ENCODE measurements at regions not wholly inside any gene's neighbourhood (a gene's known extent, or its start where the extent isn't known, plus 50 kb on each side); places are given as distances from the start of the nearest gene placed in this dataset.

DNA sequence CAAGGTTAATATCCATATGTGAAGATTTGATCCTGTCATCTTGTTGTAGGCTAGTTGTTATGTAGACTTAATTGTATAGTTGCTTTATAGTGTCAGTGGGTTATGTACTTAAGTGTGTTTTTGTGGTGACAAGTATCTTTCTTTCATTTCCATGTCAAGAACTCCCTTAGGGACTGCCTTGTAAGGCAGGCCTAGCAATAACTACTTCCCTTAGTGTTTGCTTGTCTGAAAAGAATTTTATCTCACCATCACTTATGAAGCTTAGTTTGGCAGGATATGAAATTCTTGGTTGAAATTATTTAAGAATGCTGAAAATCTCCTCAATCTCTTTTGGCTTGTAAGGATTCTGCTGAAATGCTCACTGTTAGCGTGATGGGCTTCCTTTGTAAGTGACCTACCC lies 467.6 kb downstream of the CDH2 start:
- ChIA-PET POLR2A (no interaction called here), CTCF (no interaction called here)
- DNase-seq (ENCODE audit: extremely low spot score): no peak
- TF ChIP-seq, protein P1, sequence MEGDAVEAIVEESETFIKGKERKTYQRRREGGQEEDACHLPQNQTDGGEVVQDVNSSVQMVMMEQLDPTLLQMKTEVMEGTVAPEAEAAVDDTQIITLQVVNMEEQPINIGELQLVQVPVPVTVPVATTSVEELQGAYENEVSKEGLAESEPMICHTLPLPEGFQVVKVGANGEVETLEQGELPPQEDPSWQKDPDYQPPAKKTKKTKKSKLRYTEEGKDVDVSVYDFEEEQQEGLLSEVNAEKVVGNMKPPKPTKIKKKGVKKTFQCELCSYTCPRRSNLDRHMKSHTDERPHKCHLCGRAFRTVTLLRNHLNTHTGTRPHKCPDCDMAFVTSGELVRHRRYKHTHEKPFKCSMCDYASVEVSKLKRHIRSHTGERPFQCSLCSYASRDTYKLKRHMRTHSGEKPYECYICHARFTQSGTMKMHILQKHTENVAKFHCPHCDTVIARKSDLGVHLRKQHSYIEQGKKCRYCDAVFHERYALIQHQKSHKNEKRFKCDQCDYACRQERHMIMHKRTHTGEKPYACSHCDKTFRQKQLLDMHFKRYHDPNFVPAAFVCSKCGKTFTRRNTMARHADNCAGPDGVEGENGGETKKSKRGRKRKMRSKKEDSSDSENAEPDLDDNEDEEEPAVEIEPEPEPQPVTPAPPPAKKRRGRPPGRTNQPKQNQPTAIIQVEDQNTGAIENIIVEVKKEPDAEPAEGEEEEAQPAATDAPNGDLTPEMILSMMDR (IDR thresholded peaks at IDR 0.05; ENCODE audit: control extremely low read depth, extremely low read depth, low read depth, missing control alignments): no peak

DNA sequence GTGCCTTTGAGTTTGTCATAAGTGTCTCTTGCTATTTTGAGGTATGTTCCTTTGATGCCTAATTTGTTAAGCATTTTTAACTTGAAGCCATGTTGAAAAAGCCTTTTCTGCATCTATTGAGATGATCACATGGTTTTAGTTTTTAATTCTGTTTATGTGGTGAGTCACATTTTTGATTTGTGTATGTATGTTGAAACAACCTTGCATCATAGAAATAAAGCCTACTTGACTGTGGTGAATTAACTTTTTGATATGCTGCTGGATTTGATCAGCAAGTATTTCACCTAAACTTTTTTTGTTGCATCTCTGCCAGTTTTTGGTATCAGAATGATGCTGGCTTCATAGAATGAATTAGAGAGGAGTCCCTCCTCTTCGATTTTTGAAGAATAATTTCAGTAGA lies 469.7 kb downstream of the CDH2 start:
- CTCF ChIA-PET: no interaction called here
- TF ChIP-seq, protein P1 (IDR thresholded peaks at IDR 0.05; ENCODE audit: control extremely low read depth, extremely low read depth, low read depth, missing control alignments): no peak
- DNase-seq (ENCODE audit: extremely low spot score): no peak
- POLR2A ChIA-PET: no interaction called here

DNA sequence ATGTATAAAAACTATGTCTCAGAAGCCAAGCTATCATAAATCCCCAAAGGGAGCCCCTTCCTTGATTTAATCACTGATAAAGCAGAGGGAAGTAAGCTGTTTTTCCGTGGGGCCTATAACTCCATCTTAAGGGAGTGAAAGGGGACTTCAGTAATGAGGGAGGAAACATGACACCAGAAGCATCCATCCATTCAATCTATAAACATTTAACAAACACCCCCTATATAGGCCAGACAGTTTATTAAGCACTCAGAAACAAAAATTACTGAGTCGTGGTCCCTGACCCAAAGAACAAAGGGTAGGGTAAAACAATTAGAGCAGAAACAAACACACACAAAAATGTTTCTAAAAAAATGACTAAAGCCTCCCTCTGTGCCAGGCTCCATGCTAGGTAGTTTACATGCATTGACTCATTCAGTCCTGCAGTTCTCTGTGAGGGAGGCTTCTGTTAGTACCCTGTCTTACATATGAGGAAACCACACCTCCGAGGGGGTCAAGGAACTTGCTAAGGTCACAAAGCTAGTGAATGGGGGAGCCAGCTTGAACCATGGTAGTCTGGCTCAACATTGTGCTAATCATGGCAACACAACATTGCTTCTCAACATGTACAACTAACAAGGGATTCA lies 472.1 kb downstream of the CDH2 start:
- ChIA-PET CTCF (no interaction called here), POLR2A (no interaction called here)
- TF ChIP-seq, protein P1 (IDR thresholded peaks at IDR 0.05; ENCODE audit: control extremely low read depth, extremely low read depth, low read depth, missing control alignments): no peak
- DNase-seq (ENCODE audit: extremely low spot score): no peak

DNA sequence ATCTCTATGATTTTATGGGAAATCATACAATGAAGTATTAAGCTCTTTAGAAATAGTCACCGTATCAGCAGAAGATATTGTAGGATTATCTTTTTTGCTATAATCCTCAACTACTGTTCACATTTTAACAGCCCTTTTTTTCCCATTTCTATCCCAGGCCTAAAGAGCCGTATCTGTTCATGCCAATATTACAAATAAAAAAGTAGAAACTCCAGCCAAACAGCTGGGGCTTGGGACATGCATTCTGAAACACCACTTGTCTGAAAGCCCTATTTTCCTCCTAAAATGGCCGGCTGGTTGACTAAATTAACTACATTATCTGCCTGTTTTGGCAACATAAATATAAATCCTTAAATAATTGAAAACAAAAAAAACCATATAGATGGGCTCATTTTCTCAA lies 477.8 kb downstream of the CDH2 start:
- no peak for DNase-seq (ENCODE audit: extremely low spot score)
- TF ChIP-seq, protein P1 (IDR thresholded peaks at IDR 0.05; ENCODE audit: control extremely low read depth, extremely low read depth, low read depth, missing control alignments): no peak
- POLR2A ChIA-PET: no interaction called here
- CTCF ChIA-PET: no interaction called here

DNA sequence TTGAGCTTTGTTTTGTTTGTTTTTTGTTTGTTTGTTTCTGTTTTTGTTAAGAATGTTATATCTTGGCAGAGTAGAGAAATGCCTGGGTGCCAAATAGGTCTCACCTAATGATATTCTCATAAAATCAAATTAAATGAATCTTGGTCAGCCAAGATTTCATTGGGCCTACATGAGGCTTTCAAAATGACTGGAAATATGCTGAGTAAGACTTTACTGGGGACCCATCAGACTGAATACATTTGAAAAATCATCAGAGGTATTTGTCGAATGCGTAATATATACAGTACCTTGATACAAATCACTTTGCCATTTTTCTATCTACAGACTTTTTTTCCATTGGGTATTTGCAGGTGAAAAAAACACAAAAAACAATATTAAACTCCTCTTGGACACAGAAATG lies 480.8 kb downstream of the CDH2 start:
- no peak for DNase-seq (ENCODE audit: extremely low spot score)
- CTCF ChIA-PET: interaction anchor here (1.4 kb wide), 1 partner anchor 11 kb away, joined by 5 read pairs; no protein-coding TSS in a partner anchor
- TF ChIP-seq, protein P1 (IDR thresholded peaks at IDR 0.05; ENCODE audit: control extremely low read depth, extremely low read depth, low read depth, missing control alignments): no peak
- POLR2A ChIA-PET: no interaction called here

DNA sequence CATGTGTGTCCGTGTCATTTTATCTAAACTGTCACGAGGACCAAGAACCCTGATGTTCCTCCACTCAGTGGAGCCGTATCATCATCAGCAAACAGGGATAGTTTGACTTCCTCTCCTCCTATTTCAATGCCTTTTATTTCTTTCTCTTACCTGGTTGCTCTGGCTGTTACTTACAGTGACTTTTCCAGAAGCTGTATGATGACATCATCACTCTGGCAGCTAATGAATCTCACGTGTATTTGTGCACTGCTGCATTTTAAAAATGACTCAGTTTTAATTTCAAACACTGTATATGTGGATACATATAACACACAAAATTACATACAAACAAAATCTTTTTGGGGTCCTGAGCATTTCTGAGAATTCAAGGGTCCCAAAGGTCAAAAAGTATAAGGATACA lies 481.4 kb downstream of the CDH2 start:
- ChIA-PET CTCF (interaction anchor here (1.4 kb wide), 1 partner anchor 11 kb away, joined by 5 read pairs; no protein-coding TSS in a partner anchor), POLR2A (no interaction called here)
- DNase-seq (ENCODE audit: extremely low spot score): no peak
- TF ChIP-seq, protein P1 (IDR thresholded peaks at IDR 0.05; ENCODE audit: control extremely low read depth, extremely low read depth, low read depth, missing control alignments): no peak

Data from GM10248 (cell line).